Prostate gland (tissue), 2 donors: ENCODE measurements at regions not wholly inside any gene's neighbourhood (a gene's known extent, or its start where the extent isn't known, plus 50 kb on each side); places are given as distances from the start of the nearest gene placed in this dataset.

Experiments used
- POLR2A ChIP-seq: fragments of 450-650 bp; IDR thresholded peaks from one replicate; pipeline ENCODE4 v1.6.1; 2016; ENCODE audit warnings: antibody characterized with exemption, mild to moderate bottlenecking
- POLR2AphosphoS5 ChIP-seq: sonication (generic); formaldehyde crosslinking; IDR thresholded peaks from one replicate; pipeline ENCODE4 v1.6.1; 2017; ENCODE audit warnings: antibody characterized with exemption
- TF ChIP-seq, protein P1 (sequence below), 4 experiments: fragments of 200-600 bp in 2 of 4; fragments of 450-650 bp in 2 of 4; sonication (generic) in 2 of 4; IDR thresholded peaks; 1 replicate in 3 of 4; 2 replicates in 1 of 4; pipeline ENCODE4 v1.5.1; 2016 to 2019; ENCODE audit warnings: antibody characterized with exemption in 4 of 4, mild to moderate bottlenecking in 2 of 4, moderate library complexity in 2 of 4

DNA sequence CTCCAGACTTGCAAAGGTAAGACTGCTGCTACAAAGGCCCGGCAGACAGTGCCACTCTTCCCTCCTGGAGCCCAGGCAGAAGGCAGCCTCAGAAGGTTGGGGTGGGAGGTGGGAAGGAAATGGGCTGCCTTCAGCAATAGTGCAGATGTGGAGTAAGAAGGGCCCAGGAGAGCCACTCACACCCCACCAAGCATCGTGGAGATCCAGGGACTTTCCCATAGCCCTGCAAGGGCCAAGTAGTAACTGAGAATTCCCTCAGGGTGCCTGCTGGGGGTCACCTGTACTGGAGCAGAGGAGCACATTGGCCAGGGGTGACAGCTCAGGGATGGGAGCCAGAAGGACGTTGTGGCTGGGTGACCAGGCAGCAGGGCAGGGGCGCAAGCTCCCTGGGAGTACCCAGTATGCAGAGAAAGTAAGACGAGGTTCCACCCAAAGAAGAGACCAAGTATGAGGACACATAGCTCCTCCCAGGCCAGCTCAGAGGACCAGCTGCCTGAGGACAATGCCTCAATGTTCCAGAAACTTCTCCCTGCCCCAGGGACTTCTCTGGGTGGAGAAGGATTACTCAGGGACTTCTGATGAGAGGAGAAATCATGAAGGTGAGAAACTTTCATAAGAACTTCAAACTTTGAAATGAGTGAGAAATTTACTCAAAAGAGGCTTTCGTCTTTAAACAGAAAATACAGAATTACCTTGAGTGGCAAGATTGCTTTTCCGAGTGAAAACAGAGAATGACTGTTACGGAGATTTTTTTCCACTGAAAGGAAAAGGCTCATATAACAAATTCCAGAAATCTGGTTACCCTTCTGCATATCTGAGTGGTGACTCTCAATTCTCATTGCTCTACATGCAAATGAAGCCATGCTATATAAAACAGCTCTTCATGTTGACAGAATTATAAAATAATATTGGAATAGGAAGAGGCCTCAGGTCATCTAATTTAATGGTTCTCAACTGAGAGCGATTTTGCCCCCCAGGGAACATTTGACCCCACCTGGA, 87.9 kb upstream of the TRIO start:
- TF ChIP-seq POLR2A = no peak
- TF ChIP-seq, protein P1, sequence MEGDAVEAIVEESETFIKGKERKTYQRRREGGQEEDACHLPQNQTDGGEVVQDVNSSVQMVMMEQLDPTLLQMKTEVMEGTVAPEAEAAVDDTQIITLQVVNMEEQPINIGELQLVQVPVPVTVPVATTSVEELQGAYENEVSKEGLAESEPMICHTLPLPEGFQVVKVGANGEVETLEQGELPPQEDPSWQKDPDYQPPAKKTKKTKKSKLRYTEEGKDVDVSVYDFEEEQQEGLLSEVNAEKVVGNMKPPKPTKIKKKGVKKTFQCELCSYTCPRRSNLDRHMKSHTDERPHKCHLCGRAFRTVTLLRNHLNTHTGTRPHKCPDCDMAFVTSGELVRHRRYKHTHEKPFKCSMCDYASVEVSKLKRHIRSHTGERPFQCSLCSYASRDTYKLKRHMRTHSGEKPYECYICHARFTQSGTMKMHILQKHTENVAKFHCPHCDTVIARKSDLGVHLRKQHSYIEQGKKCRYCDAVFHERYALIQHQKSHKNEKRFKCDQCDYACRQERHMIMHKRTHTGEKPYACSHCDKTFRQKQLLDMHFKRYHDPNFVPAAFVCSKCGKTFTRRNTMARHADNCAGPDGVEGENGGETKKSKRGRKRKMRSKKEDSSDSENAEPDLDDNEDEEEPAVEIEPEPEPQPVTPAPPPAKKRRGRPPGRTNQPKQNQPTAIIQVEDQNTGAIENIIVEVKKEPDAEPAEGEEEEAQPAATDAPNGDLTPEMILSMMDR (IDR thresholded peaks at IDR 0.05) = no peak
- no peak for TF ChIP-seq POLR2AphosphoS5
